Activated T-cell treated with anti-CD3 and anti-CD28 coated beads for 1 hour (primary cell): ENCODE measurements at regions not wholly inside any gene's neighbourhood (a gene's known extent, or its start where the extent isn't known, plus 50 kb on each side); places are given as distances from the start of the nearest gene placed in this dataset.

Source experiments
- DNase-seq: peaks from one replicate; pipeline ENCODE4 v3.0.0-alpha.2; 2020; ENCODE audit warnings: low read depth

DNA sequence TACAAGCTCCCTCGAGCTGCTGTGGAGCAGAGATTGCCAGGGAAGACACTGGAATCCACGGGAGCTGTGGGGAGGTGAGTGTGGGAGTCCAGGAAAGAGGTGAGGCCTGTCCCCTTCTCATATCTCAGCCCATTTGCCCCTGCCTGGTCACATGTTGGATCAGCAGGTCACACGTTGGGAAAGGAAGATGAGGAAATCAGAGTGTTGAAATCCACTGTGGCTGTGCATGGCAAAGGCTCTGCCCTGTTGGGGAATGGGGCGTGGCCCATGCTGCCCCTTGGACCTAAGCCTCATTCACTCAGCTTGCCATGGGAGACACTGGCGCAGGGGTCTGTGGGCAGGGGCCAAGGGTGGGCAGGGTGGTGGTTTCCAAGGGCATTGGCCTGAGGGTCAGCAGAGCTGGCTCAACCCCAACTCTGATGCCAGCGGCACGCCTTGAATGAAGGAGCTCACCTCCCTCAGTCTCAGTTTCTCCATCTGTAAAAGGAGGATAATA, 85.4 kb upstream of the CPEB4 start:
- DNase-seq: no peak

DNA sequence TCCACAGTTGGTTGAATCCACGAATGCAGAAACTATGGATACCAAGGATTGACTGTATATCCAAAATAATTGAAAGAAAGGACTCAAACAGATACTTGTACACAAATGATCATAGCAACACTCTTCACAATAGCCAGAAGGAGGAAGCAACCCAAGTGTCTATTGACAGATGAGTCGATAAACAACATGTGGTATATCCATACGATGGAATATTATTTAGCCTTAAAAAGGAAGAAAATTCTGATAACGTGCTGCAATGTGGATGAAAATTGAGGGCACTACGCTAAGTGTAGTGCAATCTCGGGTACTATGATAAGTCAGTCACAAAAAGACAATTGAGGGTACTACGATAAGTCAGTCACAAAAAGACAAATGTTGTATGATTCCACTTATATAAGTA, 83.6 kb upstream of the CPEB4 start:
- no peak for DNase-seq

DNA sequence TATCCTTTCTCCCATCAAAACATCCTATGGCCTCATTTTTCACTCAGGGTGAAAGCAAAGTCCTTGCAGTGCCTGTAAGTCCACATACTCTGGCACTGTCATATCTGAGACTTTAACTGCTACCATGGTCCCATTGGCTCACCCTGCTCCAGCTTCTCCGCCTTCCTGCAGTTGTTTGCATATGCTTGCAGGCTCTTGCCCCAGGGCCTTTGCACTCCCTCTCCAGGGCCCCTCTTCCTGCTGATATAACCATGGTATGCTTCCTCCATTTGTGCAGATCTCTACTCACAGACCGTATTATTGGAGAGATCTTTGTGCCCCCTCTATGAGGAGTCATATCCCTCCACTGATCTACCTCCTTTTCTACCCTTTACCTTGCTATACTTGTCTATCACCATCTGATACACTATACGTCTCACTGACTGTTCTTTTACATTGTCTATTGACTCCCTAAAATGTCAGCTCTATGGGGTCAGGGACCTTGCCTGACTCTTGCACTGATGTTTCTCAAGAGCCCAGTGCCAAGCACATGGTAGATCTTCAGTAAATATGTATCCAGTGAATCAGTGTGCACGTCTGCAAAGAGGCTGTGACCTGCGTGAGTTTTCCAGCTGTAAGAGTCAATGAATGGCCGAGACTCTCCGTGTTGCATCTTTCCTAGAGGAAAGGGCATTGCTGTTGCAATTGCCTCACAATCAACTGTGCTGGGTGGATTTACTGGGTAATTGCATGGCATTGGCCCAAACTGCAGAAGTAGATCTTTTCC, 81.7 kb upstream of the CPEB4 start:
- DNase-seq: no peak

DNA sequence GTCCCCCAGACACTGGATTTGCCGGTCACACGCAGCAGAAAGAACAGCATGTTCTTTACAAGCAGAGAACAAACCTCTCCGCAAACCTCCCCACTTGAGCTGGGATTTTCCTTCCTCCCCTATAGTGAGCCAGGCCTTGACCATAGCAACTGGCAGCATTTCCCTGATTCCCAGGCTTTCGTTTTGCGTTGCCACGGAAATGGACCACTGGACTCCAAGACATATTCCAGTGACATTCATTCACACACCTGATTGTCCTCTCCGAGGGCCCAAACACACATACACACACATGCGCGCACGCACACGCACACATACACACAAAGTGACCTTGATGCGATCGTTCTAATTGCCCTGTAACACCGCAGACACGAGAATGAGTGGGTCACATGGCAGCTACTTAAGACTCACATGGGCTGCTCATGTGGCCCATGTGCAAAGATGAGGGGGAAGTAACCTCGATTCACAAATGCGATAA, 80.9 kb upstream of the CPEB4 start:
- DNase-seq: no peak

DNA sequence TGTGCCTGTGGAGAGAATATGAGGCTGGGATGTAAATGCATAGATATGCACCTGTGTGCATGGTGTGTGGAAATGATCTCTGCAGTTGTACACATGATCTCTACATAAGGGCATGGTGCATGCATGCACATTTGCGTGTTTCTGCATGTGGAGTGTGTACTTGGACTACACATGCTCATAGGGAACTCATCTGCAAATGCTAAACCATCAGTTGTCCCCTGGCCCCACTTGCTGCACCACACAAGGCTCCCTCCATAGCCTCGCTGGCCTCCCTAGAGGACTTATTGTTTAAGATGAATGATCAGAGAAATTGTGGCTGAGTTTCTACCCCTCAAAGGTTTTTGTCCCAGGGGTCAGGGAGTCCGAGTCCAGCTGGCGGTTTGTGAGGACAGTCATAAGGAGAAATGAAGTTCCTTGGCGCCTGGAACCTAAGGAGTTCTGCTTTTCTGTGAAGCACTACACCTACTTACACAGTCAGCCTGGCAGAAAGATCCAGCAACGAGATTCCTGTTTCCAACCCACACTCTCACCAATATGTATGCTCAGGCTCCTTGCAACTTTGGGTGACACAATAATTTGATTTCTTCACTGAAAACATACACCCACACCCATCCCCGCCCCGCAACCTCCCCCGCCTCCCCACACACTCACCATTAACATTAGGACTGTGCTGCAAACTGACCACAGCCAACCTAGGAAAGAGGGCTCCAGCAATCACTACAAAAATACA, 79.9 kb upstream of the CPEB4 start:
- DNase-seq: no peak

DNA sequence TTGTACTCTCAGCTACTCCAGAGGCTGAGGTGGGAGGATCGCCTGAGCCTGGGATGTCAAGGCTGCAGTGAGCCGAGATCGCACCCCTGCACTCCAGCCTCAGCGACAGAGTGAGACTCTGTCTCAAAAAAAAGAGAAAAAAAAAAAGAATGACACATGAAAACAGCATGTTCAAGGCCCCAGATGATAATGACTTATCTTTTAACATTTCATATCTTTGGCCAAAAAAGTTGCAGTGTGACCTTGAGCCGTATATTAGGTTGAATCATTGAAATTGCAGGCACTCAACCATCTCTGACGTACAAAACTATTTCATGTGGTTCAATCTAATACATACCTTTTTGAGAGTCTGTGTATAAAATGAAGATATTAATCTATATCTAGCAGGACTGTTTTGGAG, 79.1 kb upstream of the CPEB4 start:
- no peak for DNase-seq

DNA sequence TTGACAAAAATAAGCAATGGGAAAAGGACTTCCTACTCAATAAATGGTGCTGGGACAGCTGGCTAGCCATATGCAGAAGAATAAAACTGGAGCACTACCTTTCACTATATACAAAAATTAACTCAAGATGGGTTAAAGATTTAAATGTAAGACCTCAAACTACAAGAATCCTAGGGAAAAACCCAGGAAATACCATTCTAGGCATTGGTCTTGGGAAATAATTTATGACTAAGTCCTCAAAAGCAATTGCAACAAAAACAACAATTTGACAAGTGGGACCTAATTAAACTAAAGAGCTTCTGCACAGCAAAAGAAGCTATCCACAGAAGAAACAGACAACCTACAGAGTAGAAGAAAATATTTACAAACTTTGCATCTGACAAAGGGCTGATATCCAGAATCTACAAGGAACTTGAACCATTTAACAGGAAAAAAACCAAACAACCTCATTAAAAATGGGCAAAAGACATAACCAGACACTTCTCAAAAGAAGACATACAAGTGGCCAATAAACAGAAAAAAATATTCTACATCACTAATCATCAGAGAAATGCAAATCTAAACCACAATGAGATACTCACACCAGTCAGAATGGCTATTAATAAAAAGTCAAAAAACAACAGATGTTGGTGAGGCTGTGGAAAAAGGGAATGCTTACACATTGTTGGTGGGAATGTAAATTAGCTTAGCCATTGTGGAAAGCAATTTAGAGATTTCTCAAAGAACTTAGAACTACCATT, 75.2 kb upstream of the CPEB4 start:
- DNase-seq: no peak

DNA sequence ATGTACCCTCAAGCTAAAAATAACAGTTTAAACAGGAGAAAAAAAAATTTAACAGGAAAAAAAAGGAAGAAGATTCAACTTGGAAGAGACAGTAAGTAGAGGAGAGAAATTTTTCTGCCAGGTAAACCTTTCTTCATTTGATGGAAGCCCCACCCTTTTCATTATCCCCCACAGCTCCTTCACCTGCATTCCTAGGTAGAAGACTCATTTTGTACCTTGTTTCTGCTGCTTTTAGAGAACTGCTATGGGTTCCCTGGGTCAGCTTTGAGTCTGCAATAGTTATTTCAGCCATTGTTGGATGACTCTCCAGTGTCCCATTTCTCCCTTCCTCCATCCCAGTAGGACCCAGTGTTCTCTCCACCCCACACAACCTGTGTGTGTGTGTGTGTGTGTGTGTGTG, 74.1 kb upstream of the CPEB4 start:
- DNase-seq: no peak

DNA sequence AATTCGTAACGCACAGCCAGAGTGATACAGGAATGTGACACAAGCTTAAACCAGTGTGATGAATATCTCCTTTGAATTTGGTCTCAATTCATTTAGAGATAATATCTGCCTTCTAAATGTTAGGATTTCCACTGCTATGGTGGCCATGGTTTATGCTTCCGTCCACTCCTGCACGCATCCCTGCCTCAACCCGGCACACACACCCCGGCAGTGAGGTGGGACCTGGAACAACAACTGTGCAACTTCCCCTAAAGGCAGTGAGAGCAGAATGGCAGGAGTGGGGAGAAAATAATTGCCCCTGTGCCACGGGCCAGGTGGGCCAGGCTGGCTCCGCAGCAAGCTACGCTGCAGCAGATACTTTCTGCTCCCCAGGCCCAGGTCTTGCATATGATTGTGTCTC, 72.6 kb upstream of the CPEB4 start:
- DNase-seq: no peak

DNA sequence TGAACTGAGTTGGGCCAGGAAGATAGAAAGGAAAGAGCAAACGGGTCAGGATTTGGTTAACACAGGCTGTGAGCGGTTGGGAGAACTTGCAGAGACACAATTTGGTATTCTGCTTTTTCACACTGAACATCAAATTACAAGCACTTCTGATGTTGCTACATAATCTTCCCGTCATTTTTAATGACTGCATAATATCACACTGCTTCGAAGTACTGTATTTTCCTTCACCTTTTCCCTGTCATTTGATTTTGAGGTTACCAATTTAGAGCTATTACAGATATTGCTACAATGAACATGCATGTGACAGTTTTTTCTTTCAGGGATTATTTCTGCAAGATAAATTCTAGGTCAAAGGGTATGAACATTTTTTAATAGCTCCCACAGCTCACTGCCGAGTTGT, 71.4 kb upstream of the CPEB4 start:
- no peak for DNase-seq

DNA sequence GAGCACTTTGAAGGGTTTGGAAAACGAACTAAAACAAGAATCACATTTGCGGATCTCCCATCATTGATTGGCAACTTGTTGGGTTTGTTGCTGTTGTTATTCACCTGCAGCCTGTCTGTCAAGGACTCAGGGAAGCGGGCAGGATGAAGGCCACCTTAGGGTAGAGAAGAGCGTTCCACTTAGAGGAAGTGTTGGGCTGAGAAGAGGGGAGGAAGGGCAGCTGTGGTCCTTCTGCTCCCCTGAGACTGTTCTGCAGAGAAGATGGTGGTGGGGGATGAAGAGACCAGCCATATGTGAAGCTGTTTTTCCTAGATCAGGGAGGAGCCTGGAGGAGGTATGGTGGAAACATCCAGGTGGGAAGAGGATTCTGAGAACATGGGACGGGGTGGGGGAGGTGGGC, 70.6 kb upstream of the CPEB4 start:
- DNase-seq: no peak

DNA sequence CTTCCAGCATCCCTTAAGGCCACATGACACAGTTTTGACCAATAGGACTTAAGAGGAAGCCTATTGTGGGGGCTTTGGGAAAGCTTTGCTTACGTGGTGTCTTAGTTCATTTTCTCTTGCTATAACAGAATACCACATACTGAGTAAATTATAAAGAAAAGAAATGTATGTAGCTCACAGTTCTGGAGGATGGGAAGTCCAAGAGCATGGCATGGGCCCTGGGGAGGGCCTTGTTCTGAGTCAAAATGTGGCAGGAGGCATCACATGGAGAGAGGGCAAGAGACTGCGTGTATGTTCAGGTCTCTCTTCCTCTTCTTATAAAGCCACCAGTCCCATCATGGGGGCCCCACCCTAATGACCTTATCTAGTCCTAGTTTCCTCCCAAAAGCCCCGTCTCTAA, 68.6 kb upstream of the CPEB4 start:
- no peak for DNase-seq

DNA sequence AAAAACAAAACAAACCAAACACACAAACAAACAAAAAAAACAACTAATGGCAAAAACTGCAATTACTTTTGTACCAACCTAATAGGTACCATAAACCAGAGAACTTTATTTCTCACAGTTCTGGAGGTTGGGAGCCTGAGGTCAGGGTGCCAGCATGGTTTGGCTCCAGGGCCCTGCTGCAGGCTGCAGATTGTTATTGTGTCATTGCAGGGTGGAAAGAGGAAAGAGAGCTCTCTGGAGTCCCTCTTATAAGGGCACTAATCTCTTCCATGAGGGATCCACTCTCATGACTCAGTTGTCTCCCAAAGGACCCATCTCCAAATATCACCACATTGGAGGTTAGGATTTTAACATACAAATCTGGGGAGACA, 64.9 kb upstream of the CPEB4 start:
- DNase-seq: no peak

DNA sequence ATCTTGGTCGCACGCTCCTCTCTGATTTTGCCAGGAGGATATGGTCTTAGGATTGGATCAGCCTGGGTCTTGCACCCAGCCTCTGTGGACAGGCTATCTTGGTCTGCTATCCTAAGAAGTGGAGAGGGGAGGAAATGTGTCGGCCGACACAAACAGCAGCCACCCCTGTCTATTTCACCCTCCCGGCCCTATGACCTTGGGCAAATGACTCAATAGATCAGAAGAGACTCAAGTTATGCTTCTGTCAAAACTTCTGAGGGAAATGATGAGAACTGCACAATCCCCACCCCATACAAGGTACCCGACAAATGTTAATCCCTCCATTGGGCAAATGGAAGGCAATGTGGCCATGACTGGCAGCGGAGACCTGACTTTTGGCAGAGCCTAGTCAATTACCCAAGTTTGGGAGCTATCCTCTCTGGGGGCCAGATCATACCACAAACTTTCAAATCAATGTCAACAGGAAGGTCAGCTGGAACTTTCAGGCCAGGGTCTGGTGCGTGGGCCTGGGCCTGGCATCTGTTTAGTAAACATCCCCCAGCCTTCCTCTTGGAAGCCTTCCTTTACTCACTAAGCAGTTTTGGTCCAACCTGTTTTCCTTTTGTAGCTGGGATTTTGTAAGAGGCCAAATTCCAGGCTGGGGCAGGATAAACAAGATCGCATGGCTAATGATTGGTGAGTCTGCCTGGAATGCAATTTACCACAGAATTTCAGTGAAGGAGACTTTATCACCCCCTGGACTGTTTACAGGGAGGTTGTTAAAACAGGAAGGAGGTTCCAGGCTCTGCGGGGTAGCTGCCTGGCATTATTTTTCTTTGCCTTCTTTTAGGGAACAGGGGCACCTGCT, 64.2 kb upstream of the CPEB4 start:
- DNase-seq: no peak

DNA sequence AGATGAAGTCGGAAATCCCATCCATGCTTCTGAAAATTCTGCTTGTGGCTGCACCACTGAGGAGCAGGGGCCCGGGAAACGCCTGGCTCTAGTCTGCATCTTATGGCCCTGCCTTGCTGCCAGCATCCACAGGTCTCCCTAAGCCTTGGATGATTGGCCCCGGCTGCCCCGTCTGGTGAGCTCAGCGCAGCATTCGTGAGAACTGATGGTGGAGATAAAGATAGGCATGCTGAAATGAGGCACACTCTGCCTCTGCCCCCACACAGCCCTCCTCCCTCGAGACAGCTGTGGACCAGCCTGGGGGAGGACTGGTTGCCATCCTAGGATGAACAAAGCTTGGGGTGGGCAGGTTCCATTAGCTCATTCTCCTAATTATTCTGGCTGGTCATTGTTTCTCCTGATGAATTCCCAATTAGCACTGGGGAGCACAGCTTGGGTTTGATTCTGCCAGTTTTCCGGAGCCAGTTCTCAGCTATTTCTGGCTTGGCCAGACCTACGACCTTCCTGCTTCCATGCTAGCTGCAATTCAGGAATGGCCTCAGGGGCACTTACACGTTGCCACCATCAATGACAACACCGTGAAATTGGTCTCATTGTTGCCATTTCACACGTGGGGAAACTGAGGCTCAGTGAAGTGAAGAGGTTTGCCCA, 62.8 kb upstream of the CPEB4 start:
- no peak for DNase-seq

DNA sequence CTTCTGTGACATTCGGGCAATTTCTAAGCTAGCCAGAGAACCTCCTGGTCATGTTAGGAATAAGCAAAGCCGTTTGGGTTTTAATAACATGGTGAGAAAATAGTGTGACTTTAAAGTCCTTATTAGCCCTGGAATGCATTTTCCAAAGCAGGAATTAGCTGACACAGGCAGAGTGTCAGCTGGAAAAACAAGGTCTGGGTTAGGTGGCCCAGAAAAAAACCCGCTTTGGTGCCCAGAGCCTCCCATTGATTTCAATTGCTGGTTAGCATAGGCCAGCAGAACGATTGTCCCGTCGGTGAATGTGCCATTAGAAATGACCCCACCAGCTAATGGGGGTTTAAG, 62.1 kb upstream of the CPEB4 start:
- no peak for DNase-seq

DNA sequence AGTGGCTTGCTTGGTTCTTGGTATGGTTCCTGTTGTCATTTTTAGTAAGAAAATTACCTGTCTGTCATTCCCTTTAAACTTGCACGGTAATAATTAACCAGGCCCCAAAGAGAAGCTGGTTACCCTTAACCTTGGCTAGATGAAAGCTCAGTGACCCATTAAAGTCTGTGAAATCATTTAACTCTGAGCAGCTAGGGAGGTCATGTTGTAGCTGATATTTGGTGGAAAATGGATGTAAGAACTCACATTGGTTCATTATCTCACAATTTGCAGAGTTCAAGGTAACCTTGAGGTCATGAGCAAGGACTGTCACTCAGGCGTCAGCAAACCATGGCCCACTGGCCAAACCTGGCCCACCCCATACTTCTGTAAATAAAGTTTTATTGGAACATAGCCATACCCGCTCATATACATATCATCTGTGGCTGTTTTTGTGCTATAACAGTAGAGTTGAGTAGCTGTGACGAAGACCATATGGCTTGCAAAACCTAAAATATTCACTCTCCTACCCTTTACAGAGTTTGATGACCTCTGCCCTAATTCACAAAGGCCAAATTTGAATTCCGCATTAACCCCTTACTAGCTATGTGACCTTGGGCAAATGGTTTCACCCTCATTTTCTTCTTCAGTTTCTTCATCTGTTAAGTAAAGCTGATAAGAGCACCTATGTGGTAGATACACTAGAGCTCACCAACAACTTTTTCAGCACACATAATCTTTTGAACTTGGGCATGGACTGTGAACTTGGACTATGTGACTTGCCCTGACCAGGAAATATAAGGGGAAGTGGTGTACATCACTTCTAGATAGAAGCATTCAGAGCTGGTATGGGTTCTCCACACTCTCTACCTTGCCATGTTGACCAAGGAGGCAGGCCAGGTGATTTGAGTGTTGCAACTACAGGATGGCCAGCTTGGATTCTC, 61.5 kb upstream of the CPEB4 start:
- no peak for DNase-seq

DNA sequence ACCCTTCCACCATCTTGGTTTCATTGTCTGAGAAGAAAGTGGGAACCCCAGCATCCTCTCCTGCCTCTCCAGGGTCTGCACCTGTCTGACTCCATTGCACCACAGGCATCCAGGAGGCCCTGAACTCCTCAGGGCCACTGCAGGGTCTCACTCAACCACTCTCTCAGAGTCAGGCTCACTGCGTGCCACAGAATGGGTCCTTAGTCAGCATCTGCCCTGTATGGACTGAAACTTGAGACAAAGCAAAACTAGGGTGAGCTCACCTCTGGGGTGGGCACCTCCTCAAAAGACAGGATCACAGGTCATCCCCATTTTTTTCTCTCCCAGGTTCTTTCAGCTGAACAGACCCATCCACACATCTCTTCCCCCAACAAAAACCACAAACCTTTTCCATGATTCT, 59.2 kb upstream of the CPEB4 start:
- DNase-seq: no peak

DNA sequence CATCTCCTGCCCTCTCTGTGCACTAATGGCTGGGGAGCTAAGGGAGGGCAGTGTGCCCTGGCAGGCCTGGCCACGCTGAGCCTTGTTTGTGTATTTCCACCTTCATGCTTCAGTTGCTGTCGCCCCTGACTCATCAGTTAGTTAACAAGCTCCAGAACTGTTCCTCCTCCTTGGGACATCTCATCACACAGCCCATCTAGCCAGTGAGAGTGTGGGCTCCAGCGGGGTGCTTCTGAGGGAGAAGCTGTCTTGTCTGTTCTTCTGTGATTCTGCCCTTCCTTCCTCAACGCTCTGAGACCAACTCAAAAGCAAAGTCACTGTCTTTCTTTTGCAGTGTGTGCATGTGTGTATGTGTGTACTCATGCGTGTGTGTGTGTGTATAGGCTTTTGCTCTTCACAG, 58.3 kb upstream of the CPEB4 start:
- no peak for DNase-seq

DNA sequence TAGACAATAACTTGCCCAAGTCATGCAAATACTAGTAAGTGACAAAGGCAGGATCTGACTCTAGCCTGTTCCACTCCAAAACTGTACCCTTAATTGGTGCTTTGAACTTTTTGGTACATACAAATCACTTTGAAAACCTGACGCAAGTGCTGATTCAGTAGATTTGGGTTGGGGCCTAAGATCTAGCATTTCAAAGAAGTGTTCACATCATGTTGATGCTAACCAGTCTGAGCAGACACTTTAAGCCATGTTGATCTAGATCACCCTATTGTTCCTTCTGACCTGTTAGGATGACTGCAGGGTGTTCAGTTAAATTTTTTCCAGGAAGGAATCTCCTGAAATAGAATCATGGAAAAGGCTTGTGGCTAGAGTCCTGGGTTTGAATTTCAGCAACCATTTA, 57.7 kb upstream of the CPEB4 start:
- no peak for DNase-seq
